Keratinocyte (primary cell): ENCODE measurements at regions not wholly inside any gene's neighbourhood (a gene's known extent, or its start where the extent isn't known, plus 50 kb on each side); places are given as distances from the start of the nearest gene placed in this dataset.

Experiments used
- DNase-seq: peaks from one replicate; pipeline ENCODE4 v3.0.0-alpha.2; 2011; ENCODE audit warnings: low read depth, missing footprints, low spot score
- FAIRE-seq: peaks from 2 replicates; lab custom pipeline; 2011; peaks lifted over from hg19 to GRCh38; lab: Jason Lieb, UNC
- H2AFZ ChIP-seq: 2 replicates; pipeline ENCODE4 v1.6.0; 2012; ENCODE audit warnings: low read length, control low read depth, inconsistent platforms; ENCODE audit not compliant: control insufficient read depth
- H3K27ac ChIP-seq: 2 replicates; pipeline ENCODE4 v1.5.1; 2011; ENCODE audit warnings: low read length; ENCODE audit not compliant: control insufficient read depth, insufficient read depth
- H3K27me3 ChIP-seq: 3 replicates; pipeline ENCODE4 v1.6.0; 2011; ENCODE audit warnings: low read length; ENCODE audit not compliant: control insufficient read depth, insufficient read depth; ENCODE audit errors: extremely low read depth
- H3K36me3 ChIP-seq, 2 experiments: 2 replicates in 1 of 2; 3 replicates in 1 of 2; pipeline ENCODE4 v1.5.1; 2011; ENCODE audit warnings: low read length in 2 of 2, mild to moderate bottlenecking in 1 of 2; ENCODE audit not compliant: control insufficient read depth in 2 of 2, insufficient read depth in 2 of 2; ENCODE audit errors: extremely low read depth in 1 of 2
- H3K4me1 ChIP-seq: 3 replicates; pipeline ENCODE4 v1.5.1; 2011; ENCODE audit warnings: low read length; ENCODE audit not compliant: control insufficient read depth, insufficient read depth; ENCODE audit errors: extremely low read depth
- H3K4me2 ChIP-seq: 3 replicates; pipeline ENCODE4 v1.6.0; 2011; ENCODE audit warnings: low read depth, low read length; ENCODE audit not compliant: control insufficient read depth, insufficient read depth; ENCODE audit errors: extremely low read depth
- H3K4me3 ChIP-seq, 3 experiments: fragments of 200-600 bp in 1 of 3; sonication (generic) in 1 of 3; 2 replicates in 2 of 3; 3 replicates in 1 of 3; pipeline ENCODE4 v1.5.1; 2011 to 2016; ENCODE audit warnings: low read length in 3 of 3, mild to moderate bottlenecking in 3 of 3, control low read depth in 2 of 3, inconsistent platforms in 1 of 3, low read depth in 1 of 3, mixed read lengths in 1 of 3, mixed run types in 1 of 3, moderate library complexity in 1 of 3; ENCODE audit not compliant: control insufficient read depth in 2 of 3, insufficient read depth in 2 of 3; ENCODE audit errors: extremely low read depth in 1 of 3
- H3K79me2 ChIP-seq: 2 replicates; pipeline ENCODE4 v1.6.0; 2012; ENCODE audit warnings: low read length; ENCODE audit not compliant: control insufficient read depth, insufficient read depth
- H3K9ac ChIP-seq: 3 replicates; pipeline ENCODE4 v1.6.0; 2011; ENCODE audit warnings: low read length; ENCODE audit not compliant: control insufficient read depth, insufficient read depth; ENCODE audit errors: extremely low read depth
- H3K9me1 ChIP-seq: 3 replicates; pipeline ENCODE4 v1.6.0; 2011; ENCODE audit warnings: low read length; ENCODE audit not compliant: control insufficient read depth, insufficient read depth; ENCODE audit errors: extremely low read depth
- H3K9me3 ChIP-seq: 2 replicates; pipeline ENCODE4 v1.5.1; 2012; ENCODE audit warnings: low read depth, low read length; ENCODE audit not compliant: control insufficient read depth
- H4K20me1 ChIP-seq: 3 replicates; pipeline ENCODE4 v1.6.0; 2011; ENCODE audit warnings: low read length; ENCODE audit not compliant: control insufficient read depth, insufficient read depth; ENCODE audit errors: extremely low read depth
- EZH2 ChIP-seq: IDR thresholded peaks from one replicate; pipeline ENCODE4 v1.6.1; 2012; ENCODE audit warnings: inconsistent platforms, mild to moderate bottlenecking, low read length, moderate library complexity
- dilution Hi-C: fragments of 300-500 bp; cut with MboI; formaldehyde crosslinking; loops from one replicate; pipeline ENCODE4 v1.7.0; 2020; ENCODE audit warnings: low sequenced_read_pairs; ENCODE audit not compliant: extremely low pct_ligation_motif_present
- TF ChIP-seq, protein P1 (sequence below), 3 experiments: IDR thresholded peaks in 1 of 3; conservative IDR thresholded peaks in 1 of 3; optimal IDR thresholded peaks in 1 of 3; 2 replicates in 2 of 3; 3 replicates in 1 of 3; pipeline versions ENCODE3 to v1.5.1; 2011; ENCODE audit warnings: low read length in 3 of 3, mild to moderate bottlenecking in 3 of 3, moderate library complexity in 2 of 3, control low read depth in 1 of 3, inconsistent platforms in 1 of 3; ENCODE audit not compliant: insufficient read depth in 2 of 3; ENCODE audit errors: extremely low read depth in 1 of 3

DNA sequence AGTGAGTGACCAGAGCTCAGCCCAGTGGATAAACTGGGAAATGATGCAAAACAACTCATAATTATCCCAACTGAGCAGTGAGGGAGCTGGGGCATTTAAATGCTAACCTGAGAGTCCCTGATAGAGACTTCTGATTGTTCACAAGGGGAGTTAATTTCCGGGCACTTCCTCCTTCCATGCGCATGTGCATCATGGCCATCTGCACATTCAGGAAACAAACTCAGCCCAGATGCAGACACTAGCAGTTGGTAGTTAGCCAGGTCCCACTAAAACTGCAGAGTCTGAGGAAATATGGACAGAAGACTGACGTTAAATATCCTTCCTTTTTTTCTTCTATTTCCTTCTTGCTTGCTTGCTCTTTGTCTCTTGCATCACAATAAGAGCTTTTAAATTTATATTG lies 852.1 kb upstream of the LRRC4C start:
- FAIRE-seq = no peak
- DNase-seq = no peak
- Histone ChIP-seq H2AFZ (no peak overlapping the region), H3K9me3 (no peaks in the 10 kb centered on the region), H3K4me2 (no peak overlapping the region), H3K79me2 (no peaks in the 10 kb centered on the region), H3K9ac (no peak overlapping the region), H3K4me1 (no peaks in the 10 kb centered on the region), H3K9me1 (no peaks in the 10 kb centered on the region), H4K20me1 (no peaks in the 10 kb centered on the region), H3K27ac (no peak overlapping the region), H3K36me3 (no peaks in the 10 kb centered on the region), H3K27me3 (no peaks in the 10 kb centered on the region), H3K4me3 (no peak overlapping the region)
- TF ChIP-seq, protein P1, sequence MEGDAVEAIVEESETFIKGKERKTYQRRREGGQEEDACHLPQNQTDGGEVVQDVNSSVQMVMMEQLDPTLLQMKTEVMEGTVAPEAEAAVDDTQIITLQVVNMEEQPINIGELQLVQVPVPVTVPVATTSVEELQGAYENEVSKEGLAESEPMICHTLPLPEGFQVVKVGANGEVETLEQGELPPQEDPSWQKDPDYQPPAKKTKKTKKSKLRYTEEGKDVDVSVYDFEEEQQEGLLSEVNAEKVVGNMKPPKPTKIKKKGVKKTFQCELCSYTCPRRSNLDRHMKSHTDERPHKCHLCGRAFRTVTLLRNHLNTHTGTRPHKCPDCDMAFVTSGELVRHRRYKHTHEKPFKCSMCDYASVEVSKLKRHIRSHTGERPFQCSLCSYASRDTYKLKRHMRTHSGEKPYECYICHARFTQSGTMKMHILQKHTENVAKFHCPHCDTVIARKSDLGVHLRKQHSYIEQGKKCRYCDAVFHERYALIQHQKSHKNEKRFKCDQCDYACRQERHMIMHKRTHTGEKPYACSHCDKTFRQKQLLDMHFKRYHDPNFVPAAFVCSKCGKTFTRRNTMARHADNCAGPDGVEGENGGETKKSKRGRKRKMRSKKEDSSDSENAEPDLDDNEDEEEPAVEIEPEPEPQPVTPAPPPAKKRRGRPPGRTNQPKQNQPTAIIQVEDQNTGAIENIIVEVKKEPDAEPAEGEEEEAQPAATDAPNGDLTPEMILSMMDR (optimal IDR thresholded peaks at IDR 0.05 in 1 of 3, IDR thresholded peaks at IDR 0.05 in 1 of 3, conservative IDR thresholded peaks at IDR 0.05 in 1 of 3; ENCODE audit: extremely low read depth in 1 of 3, insufficient read depth in 2 of 3, low read length in 3 of 3) = no peak
- TF ChIP-seq EZH2 = no peak
- dilution Hi-C loops = no loop called here

DNA sequence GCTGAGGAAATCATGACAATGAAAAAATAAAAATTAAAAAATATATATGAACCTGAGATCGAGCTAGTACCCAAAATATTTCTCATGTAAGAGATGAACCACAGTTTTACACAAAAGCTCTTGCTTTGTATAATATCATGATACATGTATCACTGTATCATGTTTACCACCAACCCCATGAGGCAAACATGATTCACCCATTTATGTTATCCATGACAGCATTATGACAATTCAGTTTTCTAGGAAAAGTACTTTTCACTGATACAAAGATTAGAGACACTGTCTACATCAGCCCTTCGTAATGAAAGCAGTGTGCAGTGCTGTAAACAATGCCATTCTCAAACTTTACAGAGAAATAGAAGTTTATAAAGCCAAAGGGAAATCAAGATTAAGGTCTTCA lies 852.5 kb upstream of the LRRC4C start:
- DNase-seq (no peak), FAIRE-seq (no peak)
- H3K27ac ChIP-seq = no peak overlapping the region
- H3K9me3 ChIP-seq = no peaks in the 10 kb centered on the region
- H3K9me1 ChIP-seq = no peaks in the 10 kb centered on the region
- H3K4me1 ChIP-seq = no peaks in the 10 kb centered on the region
- H3K4me2 ChIP-seq = no peak overlapping the region
- H3K27me3 ChIP-seq = no peaks in the 10 kb centered on the region
- H2AFZ ChIP-seq = no peak overlapping the region
- H3K9ac ChIP-seq = no peak overlapping the region
- no peaks in the 10 kb centered on the region for H3K79me2 ChIP-seq
- H4K20me1 ChIP-seq = no peaks in the 10 kb centered on the region
- H3K4me3 ChIP-seq = no peak overlapping the region
- no peaks in the 10 kb centered on the region for H3K36me3 ChIP-seq
- dilution Hi-C loops = no loop called here
- TF ChIP-seq EZH2 = no peak
- TF ChIP-seq, protein P1 (optimal IDR thresholded peaks at IDR 0.05 in 1 of 3, IDR thresholded peaks at IDR 0.05 in 1 of 3, conservative IDR thresholded peaks at IDR 0.05 in 1 of 3; ENCODE audit: extremely low read depth in 1 of 3, insufficient read depth in 2 of 3, low read length in 3 of 3) = no peak
